GM18519 (cell line): ENCODE measurements at regions not wholly inside any gene's neighbourhood (a gene's known extent, or its start where the extent isn't known, plus 50 kb on each side); places are given as distances from the start of the nearest gene placed in this dataset.
"Not testable (repeated sequence)": the region's sequence is repeated elsewhere in the genome, so short reads cannot be mapped to it uniquely, and the experiment has no call there.

ENCODE experiments used
- ATAC-seq: cut with Tn5 transposase; IDR thresholded peaks from one replicate; pipeline ENCODE4 v1.9.1; 2021; ENCODE audit warnings: mild to moderate bottlenecking, moderate library complexity; ENCODE audit not compliant: unreplicated experiment, low FRiP score

DNA sequence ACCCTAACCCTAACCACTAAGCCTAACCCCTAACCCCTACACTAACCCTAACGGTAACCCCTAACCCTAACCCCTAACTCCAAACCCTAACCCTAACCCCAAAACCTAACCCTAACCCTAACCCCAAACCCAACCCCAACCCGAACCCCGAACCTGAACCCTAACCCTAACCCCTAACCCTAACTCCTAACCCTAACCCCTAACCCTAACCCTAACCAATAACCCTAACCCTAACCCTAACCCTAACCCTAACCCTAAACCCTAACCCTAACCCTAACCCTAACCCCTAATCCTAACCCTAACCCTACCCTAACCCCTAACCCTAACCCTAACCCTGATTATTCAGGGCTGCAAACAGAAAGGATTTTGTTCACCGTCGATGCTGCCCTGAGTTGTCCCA lies 144.6 kb upstream of the DUSP22 start:
- not testable (repeated sequence) for ATAC-seq

DNA sequence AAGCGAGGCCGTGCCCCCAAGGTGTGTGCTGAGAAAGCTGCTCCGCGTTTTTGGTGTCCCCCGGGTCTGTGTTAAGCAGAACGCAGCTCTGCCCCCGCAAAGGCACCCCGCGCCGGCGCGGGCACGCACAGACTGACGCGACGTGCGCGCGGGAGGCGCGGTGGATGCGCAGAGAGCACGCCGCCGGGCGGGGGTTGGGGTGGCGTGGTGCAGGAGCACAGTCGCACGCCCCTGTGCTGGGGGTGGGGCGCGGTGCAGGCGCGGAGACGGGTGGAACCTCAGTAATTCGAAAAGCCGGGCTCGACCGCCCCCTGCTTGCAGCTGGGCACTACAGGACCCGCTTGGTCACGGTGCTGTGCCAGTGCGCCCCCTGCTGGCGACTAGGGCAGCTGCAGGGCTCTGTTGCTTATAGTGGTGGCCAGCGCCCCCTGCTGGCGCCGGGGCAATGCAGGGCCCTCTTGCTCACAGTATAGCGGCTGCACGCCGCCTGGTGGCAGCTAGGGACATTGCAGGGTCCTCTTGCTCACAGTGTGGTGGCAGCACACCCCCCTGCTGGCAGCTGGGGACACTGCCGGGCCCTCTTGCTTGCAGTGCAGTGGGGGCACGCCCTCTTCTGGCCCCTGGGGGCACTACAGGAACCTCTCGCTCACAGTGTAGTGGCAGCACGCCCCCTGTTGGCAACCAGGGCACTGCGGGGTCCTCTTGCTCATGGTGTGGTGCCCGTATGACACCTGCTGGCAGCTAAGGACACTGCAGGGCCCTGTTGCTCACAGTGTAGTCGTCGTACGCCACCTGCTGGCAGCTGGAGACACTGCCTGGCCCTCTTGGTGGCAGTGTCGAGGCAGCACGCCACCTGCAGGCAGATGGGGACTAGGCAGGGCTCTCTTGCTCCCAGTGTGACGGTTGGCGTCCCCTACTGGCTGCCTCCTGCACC lies 144.0 kb upstream of the DUSP22 start:
- peak; percentile 92 for ATAC-seq

DNA sequence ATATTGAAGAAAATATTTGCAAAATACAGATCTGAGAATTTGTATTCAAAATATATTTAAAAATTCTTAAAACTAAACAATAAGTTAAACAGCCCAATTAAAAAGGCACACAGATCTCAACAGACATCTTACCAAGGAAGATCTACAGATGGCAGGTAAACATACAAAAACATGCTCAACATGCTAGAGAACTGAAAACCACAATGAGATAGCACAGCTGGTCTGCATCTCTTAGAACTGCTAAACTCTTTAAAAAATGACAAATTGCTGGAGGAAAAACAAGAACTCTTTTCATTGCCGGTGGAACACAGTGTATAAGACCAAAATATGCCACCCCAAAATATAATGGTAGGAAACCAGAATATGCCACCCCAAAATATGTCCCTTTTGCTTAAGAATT lies 142.1 kb upstream of the DUSP22 start:
- not testable (repeated sequence) for ATAC-seq

DNA sequence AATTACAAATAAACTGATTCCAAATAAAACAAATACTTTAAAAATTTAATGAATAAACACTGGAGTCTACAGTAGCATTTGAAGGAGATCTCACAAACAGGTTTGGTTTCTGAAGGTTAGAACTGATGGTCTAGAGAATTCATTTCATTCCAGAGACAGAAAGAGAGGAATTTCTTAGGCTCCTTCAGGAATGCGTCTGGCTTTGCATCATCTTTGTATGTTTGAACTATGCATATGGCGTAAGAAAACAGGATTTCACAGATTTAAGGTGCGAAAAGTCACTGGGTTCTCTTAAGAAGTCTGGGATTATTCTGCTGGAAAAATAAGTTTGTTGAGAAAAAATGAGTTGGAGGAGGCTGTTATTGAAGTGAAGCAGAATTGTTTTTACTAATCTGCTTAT lies 139.9 kb upstream of the DUSP22 start:
- ATAC-seq = not testable (repeated sequence)

DNA sequence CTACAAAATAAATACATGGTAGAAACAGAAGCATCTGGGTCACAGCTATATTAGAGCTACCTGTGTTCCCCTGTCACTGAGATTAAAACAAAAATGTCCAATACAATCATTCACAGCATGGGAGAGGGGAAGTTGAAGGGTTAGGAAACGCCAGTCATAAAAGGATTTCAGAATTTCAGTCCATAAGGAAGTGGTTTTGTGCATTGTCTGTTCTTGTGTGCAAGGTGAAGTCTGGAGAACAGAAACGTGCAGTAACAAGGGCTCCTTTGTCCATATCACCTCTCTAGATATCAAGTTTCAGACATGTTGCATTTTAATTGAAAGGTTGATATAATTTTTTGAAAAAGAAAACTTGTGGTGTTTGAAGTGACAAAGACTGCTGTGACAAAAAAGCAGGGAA lies 139.3 kb upstream of the DUSP22 start:
- ATAC-seq = not testable (repeated sequence)

DNA sequence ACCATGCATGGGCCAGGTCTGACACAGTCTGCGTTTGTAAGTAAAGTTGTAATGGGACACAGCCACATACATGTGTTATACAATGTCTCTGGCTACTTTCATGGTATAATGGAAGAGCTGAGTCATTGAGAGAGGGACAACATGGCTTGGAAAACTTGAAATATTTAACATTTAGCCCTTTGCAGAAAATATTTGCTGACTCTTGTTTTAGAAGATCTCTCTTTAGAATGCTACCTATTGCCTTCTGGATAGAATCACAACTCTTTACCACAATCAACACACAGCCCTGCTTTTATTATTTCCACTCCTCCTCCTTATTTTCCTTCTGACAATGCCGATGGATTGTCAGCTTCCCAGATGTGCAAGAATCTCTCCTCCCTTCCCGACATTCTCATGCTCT lies 138.4 kb upstream of the DUSP22 start:
- ATAC-seq = not testable (repeated sequence)

DNA sequence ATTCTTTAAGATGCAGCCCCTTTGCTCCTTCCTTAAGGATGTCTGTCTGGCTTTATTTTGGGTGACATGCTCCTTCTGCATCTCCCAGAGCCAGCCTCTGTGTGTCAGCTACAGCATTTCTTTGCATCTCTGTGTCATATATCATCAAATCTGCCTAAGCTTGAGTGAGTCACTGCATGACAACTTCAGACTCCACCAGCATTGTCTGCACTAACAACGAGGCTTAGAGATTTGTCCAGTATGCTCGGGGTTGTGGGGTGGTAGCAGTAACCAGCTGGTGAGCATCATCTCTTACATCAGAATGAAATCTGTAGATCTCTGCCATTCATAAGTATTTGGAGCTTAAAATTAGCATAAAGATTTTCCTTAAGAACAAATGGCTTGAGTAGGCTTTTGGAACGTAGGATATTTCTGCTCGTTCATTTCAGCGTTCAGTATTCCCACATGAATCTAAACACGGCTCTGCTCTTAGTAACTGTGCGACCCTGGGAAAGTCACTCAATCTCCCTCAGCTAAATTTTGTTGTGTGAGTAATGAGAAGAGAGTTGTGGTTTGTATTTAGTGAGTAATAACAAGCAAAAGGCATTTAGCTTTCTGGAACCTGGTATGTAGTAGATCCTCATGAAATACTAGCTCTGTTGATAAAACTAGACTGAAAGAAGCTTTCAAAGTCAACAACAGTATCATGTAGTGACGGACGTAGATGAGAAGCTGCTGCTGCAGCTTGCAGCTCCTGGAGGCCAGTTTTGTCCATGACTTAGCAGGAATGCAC lies 137.8 kb upstream of the DUSP22 start:
- not testable (repeated sequence) for ATAC-seq

DNA sequence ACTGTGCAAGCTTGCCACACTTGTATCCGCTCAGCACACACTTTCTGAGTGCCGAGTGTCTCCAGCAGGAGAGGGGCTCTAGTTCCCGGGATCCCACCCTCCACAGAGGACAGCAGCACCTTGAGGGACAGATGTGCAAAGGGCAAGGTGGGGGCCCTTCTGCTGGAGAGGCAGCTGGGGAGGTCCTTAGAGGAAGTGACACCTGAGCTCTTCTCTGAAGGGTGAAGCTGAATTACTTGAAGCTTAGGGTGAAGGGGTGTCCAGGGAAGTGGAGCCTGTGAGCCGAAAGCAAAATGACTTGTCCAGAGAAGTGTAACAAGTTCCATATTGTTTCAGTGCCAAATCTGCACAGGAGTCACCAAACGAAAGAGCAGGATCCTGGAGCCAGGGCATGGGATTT lies 136.3 kb upstream of the DUSP22 start:
- no peak for ATAC-seq

DNA sequence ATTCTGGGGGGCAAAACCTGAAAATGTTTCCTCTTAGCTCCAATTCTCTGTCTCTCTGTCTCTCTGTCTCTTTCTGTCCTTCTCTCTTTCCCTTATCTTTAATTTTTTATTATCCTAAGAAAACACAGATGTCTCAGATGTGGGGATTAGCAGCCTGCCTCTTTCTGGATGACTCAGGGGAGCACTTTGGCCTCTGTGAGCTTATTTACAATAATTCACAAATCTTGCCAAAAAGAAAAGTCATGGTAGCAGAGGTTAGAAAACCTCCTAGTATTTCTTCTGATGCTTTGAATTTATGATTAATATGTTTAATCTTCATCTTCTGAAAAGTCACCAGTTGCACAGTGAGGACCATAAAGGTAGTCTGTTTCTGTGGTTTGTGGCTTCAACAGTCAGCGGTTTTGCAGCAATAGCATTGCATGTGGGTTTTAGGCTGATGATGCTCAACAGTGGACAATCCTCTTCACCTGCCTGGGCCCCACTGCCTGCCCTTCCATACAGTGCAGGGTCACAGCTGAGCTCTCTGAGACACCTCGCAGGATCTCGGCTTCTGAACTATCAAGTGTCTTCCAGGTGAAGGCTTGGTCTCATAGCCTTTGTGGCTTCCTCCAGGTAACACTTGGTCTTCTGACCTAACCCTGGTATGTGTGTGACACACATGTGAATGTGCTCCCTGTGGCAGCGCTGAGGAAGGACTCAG lies 135.7 kb upstream of the DUSP22 start:
- not testable (repeated sequence) for ATAC-seq

DNA sequence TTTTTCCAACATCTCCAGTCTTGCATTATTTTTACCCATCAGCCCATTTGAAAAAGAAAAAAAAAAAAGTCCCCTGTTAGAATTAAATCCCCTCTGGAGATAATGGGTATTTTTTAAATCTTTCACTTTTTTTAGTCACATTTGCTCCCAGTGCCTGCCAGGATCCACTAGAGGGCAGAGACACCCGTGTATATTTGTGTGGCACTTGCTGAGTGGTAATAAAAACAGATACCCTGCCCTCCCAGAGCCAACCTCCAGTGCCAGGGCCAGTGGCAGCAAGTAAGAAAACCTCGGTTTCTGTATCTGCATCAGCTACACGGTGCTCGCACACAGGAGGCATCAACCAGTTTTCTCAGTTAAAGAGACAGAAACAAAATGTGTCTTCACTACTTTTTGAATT lies 135.1 kb upstream of the DUSP22 start:
- ATAC-seq = not testable (repeated sequence)

DNA sequence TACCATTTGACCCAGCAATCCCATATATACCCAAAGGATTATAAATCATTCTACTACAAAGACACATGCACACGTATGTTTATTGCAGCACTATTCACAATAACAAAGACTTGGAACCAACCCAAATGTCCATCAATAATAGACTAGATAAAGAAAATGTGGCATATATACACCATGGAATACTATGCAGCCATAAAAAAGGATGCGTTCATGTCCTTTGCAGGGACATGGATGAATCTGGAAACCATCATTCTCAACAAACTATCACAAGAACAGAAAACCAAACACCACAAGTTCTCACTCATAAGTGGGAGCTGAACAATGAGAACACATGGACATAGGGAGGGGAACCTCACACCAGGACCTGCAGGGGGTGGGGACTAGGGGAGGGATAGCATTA lies 130.6 kb upstream of the DUSP22 start:
- not testable (repeated sequence) for ATAC-seq

- ATAC-seq = no peak
Measured at GRCh38 chr6:164720-165119, 127.6 kb upstream of the DUSP22 start.

- no peak for ATAC-seq
Measured at GRCh38 chr6:165263-165662, 127.0 kb upstream of the DUSP22 start.

- no peak for ATAC-seq
Measured at GRCh38 chr6:165906-166305, 126.4 kb upstream of the DUSP22 start.

DNA sequence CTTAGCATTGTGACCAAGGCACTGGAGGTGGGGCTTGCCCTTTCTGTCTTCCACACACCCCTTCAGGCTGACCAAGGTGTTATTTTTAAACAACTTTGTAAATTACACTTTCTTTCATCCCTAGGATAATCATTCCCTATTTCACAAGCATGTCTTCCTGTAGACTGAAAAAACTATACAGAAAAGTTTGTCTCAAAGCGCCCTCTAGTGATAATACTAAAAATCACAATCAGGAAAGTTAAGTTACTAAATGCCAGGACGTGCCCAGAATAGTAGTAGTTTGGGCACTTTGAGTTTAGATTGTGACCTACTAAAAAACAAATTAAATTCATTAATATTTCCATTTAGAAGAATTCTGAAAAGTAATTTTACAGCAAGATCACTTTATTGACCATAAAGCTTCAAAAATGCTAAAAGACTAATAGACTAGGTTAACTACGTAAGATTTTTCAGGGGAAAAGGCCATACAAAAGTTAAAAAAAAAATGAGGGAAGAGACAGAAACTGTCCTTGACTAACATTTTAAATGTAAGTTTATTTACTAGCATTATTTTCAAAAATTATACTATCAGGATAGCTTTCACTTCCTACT lies 123.3 kb upstream of the DUSP22 start:
- no peak for ATAC-seq

DNA sequence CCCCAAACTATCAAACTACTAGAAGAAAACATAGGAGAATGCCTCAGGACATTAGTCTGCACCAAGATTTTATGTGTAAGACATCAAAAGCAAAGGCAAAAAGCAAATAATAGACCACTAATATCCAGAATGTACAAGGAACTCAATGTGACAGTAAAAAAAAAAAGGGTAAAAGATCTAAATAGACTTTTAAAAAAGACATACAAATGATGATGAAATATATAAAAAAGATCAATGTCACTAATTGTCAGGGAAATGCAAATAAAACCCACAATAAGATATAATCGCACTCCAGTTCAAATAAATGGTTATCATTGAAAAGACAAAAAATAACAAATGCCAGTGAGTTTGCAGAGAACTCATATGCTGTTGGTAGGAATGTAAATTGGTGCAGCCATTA lies 118.3 kb upstream of the DUSP22 start:
- ATAC-seq = no peak

DNA sequence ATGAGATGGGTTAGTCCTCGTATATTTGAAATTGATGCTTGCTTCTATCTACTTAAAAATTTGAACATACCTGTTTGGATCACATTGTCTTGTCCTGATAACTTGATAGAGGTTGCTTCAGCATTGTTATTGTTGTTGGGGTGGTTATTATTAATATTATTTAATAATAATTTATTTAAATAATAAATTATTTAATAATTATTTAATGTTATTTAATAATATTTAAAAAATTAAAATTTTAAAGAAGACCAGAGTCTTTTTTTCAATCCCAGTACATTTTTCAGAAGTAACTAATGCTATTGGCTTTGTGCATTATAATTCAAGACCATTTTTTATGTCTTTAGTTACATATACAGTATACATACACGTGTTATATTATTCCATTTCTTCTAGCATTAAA lies 116.6 kb upstream of the DUSP22 start:
- ATAC-seq = no peak

DNA sequence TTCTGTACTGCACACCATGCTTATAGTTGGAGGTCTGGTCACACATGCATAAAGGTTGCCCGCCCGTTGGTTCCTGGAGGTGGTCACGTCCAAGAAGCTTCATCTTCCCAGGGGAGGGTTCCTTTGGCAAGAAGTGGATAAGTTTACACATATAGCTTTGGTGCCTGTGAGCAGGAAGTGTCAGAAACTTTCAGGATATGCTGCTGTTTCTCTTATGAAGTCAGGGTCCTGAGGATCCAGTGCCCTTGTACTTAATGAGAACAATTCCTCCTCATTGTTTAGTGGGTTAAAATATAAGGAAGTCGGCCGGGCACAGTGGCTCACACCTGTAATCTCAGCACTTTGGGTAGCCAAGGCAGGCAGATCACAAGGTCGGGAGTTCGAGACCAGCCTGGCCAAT lies 115.5 kb upstream of the DUSP22 start:
- ATAC-seq = no peak

DNA sequence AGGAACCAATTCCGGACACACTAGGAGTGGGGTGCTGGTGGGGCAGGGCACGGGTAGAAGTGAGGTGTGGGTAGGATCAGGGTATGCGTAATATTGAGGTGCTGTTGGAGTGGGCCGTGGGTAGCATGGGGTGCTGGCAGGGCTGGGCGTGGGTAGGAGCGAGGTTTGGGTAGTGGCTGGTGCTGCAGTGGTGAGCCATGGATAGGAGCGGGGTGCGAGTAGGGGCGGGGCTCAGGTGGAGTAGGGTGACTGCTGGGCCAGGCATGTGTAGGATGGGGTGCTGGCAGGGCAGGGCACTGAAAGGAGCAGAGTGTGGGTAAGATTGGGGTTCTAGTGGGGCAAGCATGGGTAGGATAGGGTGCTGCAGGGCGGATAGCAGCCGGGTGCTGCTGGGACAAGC lies 114.2 kb upstream of the DUSP22 start:
- no peak for ATAC-seq

DNA sequence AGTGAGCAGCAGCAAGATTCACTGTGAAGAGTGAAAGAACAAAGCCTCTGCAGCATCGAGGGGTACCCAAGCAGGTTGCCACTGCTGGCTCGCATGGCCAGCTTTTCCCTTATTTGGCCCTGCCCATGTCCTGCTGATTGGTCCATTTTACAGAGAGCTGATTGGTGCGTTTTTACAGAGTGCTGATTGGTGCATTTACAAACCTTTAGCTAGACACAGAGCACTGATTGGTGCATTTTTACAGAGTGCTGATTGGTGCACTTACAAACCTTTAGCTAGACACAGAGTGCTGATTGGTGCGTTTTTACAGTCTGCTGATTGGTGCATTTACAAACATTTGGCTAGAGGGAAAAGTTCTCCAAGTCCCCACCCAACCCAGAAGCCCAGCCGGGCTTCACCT lies 113.4 kb upstream of the DUSP22 start:
- not testable (repeated sequence) for ATAC-seq
